GM19328 (cell line): ENCODE measurements at regions not wholly inside any gene's neighbourhood (a gene's known extent, or its start where the extent isn't known, plus 50 kb on each side); places are given as distances from the start of the nearest gene placed in this dataset.

Source experiments
- ATAC-seq: cut with Tn5 transposase; IDR thresholded peaks from one replicate; pipeline ENCODE4 v1.9.1; 2021; ENCODE audit warnings: mild to moderate bottlenecking, moderate library complexity; ENCODE audit not compliant: unreplicated experiment

DNA sequence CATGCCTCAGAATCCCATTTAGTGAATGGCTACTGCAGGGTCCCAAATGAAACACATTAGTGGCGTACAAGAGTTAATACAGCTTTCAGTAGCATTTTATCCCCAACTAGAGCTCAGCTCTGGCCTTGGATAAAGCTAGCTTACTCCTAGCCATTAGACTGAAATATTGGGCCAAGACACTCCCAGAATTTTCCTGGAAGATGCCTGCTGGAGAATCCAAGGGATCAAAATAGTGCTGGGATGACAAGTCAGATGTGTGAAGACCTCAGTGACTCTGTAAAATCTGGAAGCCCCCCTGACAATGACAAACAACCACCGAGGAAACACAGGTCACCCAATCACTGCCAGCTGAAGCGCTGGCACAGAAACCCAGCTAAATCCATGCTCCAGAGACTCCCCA, 303.1 kb upstream of the SORL1-AS1 start:
- no peak for ATAC-seq

DNA sequence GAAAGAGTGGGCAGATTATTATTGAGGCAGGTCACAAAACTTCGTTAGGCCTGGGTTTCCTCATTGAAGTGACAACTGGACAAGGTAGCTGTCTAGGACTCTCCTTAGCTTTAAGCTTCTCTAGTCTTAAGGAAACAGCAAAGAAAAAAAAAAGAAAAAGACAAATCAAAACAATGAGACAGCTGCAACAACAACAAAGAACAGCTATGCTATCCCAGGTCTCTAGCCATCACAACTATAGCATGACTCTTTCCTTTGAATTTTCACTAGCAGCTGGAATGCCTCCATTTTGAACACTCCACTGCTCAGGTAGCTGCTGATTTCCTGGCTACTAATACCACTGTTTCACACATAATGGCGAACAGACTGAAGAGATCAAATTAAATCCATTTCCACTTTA, 302.4 kb upstream of the SORL1-AS1 start:
- ATAC-seq: no peak

DNA sequence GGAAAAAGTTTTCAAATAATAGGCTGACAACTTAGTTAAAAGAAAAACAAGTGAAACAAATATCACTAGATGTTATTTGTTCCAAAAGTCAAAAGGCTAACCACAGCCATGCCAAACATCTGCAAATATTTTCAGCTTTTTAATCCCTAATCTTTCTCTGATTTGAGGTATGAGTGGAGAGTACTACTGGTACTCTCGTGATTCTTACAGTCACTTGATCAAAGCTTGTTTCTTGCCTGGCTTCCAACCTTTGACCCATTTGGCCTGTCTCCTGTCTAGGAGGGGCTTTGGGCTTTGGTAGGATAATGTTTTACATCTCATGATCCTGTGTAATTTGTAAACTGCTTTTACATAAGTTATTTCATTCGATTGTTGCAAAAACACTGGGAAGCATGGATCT, 301.8 kb upstream of the SORL1-AS1 start:
- ATAC-seq: no peak

DNA sequence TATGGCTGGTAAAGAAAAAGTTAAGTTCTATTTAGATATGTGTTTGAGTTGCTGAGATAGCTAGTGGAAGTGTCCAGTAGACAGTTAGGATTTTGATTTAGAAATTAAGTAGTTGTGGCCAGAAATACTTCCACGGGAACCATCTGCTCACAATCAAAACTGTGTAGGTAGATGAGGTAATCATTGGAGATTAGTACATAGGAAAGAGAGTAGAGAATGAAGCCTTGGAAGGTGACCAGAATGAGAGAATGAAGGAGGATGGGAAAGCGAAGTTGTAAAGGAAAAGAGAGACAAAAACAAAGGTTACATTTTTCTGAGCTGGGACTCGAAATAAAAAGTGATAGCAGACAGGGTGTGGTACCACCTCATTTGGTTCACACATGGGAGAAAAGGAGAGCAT, 296.9 kb upstream of the SORL1-AS1 start:
- ATAC-seq: no peak

DNA sequence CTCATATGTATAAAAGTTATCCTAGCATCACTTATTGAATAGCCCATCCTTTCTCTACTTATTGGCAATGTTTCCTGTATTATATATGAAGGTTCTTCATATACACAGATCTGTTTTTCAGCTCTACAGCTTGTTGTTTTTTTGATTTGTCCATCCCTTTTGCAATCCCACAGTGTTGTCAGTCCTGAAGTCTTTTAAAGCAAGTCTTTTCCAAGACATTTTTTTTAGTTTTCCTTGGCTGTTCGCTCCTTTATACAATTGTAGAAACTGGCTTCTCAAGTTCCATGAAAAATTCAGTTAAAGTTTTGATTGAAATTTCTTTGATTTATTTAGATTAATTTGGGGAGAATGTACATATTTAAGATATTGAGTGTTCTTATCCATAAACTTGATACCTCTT, 295.3 kb upstream of the SORL1-AS1 start:
- ATAC-seq: no peak

DNA sequence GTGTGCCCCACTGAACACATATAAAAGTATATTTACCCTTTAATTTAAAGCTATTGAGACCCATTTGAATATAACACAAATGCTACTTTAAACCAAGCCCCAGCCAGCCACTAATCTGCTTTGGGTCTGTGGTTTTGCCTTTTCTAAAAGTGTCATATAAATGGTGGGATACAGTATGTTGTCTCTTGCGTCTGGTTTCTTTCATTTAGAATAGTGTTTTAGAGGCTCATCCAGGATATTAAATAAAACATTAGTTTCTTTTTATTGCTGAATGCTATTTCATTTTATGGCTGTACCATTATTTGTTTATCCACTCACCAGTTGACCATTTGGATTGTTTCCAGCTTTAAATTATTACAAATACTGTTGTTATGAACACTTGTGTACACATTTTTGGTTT, 290.5 kb upstream of the SORL1-AS1 start:
- ATAC-seq: no peak

DNA sequence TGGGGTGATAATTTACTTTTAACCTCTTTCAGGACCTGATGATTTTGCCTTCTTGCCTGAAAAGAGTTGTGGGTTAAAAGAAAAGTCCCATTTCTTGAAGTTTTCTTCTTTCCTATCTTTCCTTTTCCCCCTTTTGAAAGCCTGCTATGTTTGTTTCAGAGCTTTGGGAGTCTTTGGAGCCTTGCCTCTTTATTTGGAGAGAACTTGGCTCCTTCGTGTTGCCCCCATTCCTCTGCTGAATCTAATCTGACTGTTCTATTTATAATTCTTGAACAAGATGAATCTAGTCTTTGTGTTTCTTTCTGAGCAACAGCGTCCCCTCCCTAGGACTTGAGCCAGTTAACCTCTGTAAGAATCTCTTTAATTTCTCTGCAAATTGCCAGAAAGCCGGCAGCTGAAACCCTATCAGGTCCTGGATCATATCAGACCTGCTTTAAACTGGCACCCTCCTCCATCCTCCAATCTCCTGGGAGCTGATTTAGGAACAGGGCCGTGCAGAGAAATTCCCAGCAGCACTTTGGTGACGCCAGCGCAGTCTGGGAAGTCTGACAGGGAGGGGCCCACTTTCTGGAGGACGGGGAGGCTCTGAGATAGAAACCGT, 289.1 kb upstream of the SORL1-AS1 start:
- ATAC-seq: no peak

DNA sequence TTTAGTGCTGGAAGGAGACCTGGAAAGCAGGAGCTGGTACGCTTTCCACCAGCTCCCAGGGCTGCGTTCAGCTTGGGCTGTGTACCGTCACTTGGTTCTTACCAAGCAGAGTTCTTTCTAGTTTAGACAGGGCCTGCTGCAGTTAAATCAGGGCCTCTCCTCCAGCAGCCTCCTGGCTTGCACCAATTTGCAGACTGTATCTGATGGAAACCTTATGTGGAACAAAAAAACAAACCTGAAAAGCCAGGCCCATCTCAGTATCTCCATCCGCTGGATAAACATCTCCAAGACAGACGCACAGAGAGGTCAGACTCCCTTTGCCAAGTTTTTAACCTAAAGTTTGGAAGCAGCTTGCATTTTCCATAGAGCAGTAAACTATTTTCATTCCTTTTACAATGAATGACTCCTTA, 288.6 kb upstream of the SORL1-AS1 start:
- no peak for ATAC-seq

DNA sequence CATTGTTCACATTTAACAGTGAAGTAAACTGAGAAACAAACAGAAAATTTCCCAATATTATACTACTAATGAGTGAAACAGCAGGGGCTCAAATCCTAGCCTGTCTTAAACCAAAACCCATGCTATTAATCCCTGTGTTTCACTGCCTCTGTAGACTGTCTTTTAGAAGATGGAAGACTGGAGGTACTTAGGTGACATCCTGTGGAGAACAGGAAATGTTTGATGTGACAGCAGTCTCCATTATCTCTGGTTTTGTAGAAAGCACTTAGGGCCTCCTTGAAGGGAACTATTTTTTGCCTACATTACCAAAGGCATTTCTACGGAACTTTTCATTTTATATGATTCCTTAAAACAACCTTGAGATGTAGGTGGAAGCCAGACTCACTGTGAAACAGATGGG, 288.1 kb upstream of the SORL1-AS1 start:
- no peak for ATAC-seq

DNA sequence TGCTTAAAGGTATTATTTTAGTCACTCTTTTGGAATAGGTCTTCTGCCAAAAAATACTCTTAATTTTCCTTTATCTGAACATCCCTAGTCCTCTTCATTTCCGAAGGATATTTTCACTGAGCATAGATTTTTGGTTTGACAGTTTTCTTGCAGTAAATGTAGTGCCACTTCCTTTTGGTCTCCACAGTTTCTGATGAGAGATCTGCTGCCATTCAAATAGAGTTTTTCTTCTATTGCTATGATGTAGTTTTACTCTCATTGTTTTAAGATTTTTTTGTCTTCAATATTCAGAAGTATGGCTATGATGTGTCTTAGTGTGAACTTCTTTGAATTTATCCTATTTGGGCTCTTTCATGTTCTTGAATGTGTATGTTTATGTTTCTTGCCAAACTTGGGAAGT, 281.1 kb upstream of the SORL1-AS1 start:
- no peak for ATAC-seq

DNA sequence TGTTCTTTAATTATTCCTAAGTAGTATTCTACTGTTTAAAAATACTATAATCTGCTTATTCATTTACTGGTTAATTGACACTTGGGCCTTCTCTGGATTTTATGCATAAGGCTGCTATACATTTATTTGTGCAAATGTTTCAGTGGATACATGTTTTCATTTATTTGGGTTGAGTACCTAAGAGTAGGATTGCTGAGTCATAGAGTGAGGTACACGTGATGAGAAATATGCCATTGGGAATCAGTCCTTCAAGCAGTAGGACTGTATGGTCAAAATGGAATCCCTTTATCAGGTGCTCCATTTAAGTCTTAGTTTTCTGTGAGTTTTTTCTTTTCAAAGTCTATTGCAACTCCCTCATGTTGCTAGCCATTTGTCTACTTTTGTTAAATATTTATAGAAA, 275.2 kb upstream of the SORL1-AS1 start:
- no peak for ATAC-seq

DNA sequence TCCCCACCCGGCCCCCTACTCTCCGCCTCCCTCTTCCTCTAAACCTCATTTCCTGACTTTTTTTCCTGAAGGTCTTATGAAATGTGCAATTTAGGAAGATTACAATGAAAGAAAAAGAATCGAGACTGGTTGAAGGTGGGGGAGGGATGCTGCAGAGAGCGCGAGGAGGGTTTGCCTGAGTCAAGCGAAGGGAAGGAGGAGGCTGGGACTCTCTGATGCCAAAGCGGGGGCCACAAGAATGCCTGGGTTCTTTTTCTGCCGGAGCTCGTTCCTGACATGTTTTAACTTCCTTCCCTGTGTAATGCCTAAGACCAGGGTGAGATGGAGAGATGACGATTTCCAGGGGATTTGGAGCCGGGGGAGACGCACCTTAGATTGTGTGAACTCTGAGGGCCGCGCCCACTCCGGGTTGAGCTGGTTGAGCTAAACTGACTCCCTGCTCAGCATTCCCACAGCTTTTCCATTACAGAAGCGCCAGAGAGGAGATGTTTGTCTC, 270.5 kb upstream of the SORL1-AS1 start:
- ATAC-seq: no peak

DNA sequence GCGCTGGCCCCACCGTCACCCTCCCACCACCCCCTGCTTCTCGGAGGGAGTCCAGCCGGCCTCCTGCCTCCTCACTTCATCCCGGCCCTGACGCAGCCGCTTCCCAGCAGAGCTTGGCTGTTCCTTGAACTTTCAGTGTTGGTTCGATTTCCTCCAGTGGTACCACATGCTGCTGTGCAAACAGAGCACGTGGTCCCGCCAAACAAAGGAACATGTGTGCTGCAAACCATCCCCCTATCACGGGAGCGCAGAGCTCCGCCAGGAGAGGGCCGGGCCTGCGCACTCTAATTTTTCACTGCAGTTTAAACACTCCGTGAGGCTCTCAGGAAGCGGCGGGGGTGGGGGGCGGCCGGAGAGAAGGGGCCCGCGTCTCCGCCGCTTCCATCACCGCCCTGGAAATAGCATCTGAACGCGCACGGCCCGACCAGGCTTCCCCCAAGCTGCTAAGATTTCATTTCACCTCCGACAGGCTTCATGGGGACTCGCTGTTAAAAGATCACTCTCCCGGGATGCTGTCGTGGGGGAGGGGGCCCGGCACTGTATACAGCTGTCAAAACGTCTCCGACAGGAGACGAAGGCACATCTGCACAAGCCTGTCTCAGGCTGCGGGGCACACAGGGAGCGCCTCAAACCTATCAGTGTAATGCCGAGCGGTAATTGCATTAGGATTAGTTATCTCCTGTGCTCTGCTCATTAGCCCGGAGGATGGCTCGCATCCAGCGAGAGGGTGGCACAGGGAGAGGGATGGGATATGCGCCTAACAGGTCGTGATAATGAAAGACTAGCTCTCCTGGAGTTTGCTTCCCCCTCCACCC, 269.9 kb upstream of the SORL1-AS1 start:
- ATAC-seq: no peak

DNA sequence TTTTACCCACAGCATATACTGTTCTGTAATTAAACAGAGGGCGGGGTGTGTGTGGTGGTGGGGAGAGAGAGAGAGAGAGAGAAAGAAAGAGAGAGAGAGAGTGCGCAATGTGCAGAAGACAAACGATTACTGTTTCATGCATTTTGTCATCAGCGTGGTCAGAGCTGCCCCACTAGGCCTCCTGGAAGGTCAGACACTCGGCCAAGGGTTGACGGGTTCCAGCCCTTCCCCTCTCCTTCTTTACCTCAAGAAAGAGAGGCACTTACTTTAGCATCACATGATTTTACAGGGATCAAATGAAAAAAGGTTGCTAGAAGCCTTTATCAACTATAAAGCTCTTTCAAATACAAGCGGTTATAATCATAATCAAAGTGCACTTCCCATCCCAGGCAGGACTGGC, 269.2 kb upstream of the SORL1-AS1 start:
- ATAC-seq: no peak

DNA sequence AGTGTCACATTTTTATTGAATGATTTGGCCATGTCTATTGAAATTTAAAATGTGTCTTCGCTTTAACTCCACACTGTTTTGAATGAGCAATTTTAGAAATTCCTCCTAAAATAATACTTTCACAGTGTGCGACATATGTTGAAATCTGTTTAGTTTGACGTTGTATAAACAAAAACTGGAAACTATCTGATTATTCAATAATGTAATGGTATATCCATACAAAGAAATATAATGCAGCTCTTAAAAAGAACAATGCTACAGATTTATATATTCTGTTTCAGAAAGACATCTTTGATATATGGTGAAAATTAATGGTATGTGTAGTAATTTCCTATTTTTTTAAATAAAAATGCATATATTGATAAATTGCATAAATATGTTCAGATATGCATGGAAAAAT, 268.7 kb upstream of the SORL1-AS1 start:
- no peak for ATAC-seq

DNA sequence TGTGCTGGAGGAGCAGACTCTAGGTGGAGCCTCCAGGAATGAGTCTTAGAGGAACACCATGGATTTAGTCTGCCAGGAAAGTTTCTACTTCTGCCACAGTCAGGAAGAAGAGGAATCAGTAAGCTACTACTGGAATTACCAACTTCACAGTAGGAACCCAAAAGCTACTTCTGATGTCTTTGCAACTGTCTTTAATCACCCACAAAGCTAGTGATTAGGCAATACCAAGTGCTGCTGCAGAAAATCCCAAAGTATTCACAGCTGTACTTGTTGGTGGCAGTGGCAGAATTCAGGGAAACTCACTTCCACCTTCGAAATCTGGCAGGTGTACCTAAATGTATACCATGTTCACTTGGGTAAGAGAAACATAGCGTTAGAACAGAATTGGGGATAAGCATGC, 264.5 kb upstream of the SORL1-AS1 start:
- ATAC-seq: no peak

DNA sequence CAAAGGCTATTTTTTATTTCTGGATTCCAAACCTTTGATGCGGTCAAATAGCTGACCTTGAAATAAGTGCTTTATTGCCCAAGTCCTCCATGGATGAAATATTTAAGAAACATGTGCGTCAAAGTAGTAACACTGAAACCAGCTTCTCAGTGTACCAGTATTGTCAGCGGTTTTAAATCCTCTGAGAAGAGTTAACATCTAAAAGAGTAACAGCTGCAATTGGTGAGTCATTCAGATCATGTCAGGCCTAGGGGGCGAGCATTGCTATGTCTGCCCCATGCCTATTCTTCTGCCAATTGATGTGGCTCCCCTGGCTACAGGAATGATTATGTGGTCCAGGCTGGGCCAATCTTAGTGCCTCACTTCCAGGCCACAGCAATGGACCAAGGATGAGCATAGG, 263.3 kb upstream of the SORL1-AS1 start:
- no peak for ATAC-seq

DNA sequence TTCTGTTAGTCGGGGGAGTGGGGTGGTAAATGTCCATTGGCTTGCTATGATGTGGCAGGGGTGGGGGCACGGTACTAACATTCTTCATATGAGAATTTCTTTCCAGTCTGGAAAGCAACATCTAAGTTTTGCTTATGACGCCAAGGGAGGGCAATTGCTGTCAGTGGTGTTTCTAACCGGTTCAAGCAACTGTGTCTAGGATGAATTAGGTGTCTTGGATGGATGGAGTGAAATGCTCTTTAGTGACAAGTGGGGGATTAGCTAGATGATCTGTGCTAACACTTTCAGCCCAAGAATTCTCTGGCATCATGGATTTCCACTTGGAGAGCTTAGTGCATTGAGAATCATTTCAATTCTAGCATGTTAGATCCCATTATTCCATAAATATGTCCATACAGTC, 262.6 kb upstream of the SORL1-AS1 start:
- ATAC-seq: no peak

DNA sequence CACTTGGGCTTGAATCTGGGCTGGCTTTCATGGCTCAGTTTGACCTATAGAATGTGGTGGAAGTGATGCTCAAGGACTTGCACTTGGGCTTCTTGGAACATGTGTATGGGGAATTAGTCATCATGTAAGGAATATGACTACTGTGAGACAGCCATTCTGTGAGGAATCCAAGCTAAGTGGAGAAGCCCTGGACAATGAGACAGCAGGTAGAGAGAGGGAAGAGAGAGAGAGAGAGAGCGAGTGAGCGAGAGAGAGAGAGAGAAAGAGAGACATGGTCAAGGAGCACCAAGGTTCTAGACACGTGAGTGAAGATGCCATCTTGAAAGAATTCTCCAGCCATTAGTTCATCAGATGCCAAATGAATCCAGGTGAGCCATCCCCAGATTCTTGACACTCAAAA, 261.6 kb upstream of the SORL1-AS1 start:
- no peak for ATAC-seq

DNA sequence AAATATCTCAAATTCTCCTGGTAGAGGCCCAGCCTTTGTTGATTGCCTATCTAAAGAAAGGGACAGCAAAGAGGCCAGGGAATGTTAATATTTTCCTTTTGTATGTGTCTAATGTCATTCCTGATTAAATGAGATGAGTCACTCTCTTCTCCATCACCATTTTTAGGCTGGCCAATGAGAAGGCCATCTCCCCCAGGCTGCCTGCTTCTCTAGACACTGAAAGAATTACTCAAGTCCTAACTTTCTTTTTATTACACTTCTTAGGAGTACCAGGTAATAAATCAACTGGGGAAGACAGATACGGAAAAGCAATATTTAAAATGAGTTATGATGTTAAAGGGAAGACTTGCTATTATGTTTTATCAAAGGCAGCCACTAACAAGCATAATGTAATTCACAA, 259.2 kb upstream of the SORL1-AS1 start:
- no peak for ATAC-seq

DNA sequence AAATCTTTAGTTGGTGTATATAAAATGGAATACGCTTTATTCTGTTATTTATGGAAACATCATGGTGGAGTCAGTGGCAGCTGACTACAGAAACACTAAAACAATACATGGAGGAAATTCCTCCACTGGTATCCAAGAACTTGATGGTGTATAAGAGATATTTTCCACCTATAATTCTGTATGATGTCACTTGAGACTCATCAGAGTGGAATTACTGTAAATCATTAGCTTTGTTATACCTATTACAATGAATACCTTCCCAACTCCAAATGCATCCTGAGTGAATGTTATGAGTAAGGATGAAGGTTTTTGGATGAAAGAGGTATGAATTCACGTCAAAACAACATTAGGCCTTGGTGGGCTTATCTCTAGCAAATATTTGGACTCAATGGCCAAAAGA, 258.5 kb upstream of the SORL1-AS1 start:
- ATAC-seq: no peak

DNA sequence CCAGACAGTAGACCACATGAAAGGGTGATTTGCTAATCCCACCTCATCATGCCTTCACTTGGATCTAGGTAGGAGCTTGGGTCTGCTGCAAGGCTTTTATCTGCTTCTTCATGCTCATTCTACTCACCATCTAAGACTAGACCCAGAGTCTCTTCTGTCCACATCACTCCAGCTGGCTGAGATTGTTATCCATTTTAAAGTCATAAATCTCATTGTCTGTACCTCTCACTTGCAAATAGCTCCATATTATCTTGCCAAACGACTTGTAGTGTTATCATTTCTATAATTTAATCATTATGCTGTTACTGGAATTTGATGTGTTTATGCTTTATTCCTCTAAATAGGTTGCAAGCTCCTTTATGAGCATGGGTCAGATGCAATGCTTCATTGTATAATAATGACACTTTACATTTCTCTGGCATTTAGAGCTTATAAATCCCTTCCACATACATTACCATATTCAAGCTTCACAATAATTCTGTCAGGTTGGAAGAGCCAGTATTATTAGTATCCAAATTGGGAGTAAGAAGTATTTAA, 254.2 kb upstream of the SORL1-AS1 start:
- ATAC-seq: no peak
